ENCODE measurements at regions not wholly inside any gene's neighbourhood (a gene's known extent, or its start where the extent isn't known, plus 50 kb on each side); places are given as distances from the start of the nearest gene placed in this dataset.

DNA sequence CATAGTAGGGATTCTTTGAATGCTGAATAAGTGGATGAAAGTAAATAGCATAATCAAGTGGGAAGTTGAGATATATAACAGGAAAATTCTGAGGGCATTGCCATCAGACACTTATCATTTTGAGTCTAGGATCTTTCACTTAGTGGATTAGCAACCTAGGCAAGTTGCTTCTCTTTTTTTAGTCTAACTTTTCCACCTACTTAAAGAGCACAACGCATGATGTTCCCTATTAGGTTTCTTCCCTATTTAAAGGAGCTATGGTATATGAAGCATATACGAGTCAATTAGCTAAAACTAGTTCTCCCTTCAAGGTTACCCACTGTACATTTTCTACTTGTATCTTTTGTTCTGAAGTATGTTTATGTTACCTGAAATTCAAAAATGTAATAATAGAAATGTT is 67.1 kb upstream of the HS3ST1 start:
- TF ChIP-seq YY1 (IDR thresholded peaks at IDR 0.05; ENCODE audit: low read depth) (no peak), RAD21 (IDR thresholded peaks at IDR 0.05; ENCODE audit: low read length) (no peak)
- TF ChIP-seq, protein P1, sequence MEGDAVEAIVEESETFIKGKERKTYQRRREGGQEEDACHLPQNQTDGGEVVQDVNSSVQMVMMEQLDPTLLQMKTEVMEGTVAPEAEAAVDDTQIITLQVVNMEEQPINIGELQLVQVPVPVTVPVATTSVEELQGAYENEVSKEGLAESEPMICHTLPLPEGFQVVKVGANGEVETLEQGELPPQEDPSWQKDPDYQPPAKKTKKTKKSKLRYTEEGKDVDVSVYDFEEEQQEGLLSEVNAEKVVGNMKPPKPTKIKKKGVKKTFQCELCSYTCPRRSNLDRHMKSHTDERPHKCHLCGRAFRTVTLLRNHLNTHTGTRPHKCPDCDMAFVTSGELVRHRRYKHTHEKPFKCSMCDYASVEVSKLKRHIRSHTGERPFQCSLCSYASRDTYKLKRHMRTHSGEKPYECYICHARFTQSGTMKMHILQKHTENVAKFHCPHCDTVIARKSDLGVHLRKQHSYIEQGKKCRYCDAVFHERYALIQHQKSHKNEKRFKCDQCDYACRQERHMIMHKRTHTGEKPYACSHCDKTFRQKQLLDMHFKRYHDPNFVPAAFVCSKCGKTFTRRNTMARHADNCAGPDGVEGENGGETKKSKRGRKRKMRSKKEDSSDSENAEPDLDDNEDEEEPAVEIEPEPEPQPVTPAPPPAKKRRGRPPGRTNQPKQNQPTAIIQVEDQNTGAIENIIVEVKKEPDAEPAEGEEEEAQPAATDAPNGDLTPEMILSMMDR (IDR thresholded peaks at IDR 0.05) = no peak
- TF ChIP-seq, protein P2, sequence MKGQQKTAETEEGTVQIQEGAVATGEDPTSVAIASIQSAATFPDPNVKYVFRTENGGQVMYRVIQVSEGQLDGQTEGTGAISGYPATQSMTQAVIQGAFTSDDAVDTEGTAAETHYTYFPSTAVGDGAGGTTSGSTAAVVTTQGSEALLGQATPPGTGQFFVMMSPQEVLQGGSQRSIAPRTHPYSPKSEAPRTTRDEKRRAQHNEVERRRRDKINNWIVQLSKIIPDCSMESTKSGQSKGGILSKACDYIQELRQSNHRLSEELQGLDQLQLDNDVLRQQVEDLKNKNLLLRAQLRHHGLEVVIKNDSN (IDR thresholded peaks at IDR 0.05; ENCODE audit: borderline replicate concordance, low read depth) = no peak
